Esophagus muscularis mucosa (tissue), 3 donors: ENCODE measurements at regions not wholly inside any gene's neighbourhood (a gene's known extent, or its start where the extent isn't known, plus 50 kb on each side); places are given as distances from the start of the nearest gene placed in this dataset.

Experiments
- POLR2A ChIP-seq: fragments of 450-650 bp; IDR thresholded peaks from one replicate; pipeline ENCODE4 v1.6.1; 2017; ENCODE audit warnings: antibody characterized with exemption, moderate library complexity, mild to moderate bottlenecking, low read depth
- TF ChIP-seq, protein P1 (sequence below), 3 experiments: fragments of 200-600 bp in 2 of 3; fragments of 450-650 bp in 1 of 3; sonication (generic) in 2 of 3; IDR thresholded peaks; one replicate each; pipeline ENCODE4 v1.5.1; 2017 to 2019; ENCODE audit warnings: antibody characterized with exemption in 3 of 3, mild to moderate bottlenecking in 2 of 3, moderate library complexity in 1 of 3

DNA sequence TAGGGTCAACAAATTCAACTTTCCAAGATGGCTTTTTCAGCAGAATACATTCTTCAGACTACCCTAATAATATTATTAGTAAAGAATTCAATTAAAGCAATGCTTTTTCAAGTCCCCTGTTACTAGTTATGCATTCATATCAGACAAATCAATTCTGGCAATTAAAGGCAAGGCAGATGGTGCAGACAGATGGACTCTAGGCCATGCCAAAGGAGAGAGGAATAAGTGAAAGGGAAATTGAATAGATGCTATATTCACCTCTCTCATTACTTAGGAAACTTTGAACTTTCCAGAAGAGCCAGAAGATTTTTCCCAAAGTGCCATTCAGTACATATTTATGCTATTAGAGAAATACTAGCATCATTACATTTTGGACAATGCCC is 487.7 kb upstream of the RASGRP1 start:
- TF ChIP-seq, protein P1, sequence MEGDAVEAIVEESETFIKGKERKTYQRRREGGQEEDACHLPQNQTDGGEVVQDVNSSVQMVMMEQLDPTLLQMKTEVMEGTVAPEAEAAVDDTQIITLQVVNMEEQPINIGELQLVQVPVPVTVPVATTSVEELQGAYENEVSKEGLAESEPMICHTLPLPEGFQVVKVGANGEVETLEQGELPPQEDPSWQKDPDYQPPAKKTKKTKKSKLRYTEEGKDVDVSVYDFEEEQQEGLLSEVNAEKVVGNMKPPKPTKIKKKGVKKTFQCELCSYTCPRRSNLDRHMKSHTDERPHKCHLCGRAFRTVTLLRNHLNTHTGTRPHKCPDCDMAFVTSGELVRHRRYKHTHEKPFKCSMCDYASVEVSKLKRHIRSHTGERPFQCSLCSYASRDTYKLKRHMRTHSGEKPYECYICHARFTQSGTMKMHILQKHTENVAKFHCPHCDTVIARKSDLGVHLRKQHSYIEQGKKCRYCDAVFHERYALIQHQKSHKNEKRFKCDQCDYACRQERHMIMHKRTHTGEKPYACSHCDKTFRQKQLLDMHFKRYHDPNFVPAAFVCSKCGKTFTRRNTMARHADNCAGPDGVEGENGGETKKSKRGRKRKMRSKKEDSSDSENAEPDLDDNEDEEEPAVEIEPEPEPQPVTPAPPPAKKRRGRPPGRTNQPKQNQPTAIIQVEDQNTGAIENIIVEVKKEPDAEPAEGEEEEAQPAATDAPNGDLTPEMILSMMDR (IDR thresholded peaks at IDR 0.05) = no peak
- TF ChIP-seq POLR2A = no peak
